NCI-H1092 (cell line): ENCODE measurements at regions not wholly inside any gene's neighbourhood (a gene's known extent, or its start where the extent isn't known, plus 50 kb on each side); places are given as distances from the start of the nearest gene placed in this dataset.

Source experiments
- DNase-seq: peaks from one replicate; lab custom pipeline; 2025; lab: John Stamatoyannopoulos, UW

DNA sequence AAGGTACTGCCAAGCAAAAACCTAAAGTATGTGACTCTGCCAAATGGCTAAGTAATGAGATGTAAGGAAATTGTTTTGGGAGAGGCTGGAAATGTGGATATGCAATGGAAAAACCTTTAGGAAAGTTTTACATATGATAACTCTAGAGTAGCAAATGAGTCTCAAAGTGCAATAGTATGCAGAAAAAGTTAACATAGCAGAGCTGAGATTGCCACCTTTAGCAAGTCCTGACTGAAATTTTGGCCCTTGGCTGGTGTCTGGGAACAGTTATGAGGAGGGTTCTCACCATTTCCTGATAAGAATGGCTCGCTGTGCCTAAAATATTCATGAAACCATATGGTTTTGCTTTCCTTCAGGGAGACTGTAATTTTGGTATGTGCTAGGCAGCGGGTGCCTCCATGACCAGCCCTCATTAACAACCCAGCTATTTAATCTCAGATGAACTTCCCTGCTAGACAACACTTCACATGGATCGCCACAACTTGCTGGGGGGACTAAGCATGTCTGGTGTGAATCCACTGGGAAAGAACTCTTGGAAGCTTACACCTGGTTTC lies 72.3 kb upstream of the ERBB4 start:
- DNase-seq: no peak

DNA sequence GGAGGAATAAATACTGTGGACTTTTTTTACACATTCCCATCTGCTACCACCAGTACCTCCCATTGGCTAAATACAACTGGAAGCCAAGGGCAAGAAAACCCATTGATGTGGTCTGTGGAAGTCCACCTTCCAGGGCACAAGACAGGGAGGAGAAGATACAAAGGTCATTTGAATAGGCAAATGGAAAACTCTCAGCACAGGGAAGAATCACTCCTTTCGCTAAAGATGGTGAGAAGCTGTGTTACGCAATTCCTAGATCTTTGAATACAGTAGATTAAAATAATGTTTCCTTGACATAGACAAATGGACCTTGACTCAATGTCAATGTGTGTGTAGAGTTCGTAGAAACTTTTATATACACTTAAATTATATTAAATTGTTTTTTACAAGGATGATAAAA lies 70.9 kb upstream of the ERBB4 start:
- no peak for DNase-seq

- DNase-seq: no peak
These were observed 68.5 kb upstream of the ERBB4 start for GRCh38 chr2:212607080-212607479.

DNA sequence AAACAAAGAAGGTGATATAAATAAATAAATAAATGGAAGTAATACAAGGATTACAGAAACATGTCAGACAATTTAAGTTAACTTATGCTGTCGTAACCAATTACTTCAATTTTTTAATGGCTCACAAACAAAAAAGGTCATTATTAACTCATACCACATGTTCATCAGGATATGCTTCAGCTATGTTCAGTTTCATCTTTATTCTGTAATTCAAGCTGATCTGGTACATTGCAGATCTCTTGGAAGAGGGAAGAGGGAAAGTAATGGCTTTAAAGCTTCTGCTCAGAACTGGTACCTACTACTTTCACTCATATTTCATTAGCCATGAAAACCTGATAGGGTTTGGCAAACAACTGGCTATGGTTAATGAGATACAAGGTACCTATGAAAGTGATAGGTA lies 67.6 kb upstream of the ERBB4 start:
- no peak for DNase-seq

DNA sequence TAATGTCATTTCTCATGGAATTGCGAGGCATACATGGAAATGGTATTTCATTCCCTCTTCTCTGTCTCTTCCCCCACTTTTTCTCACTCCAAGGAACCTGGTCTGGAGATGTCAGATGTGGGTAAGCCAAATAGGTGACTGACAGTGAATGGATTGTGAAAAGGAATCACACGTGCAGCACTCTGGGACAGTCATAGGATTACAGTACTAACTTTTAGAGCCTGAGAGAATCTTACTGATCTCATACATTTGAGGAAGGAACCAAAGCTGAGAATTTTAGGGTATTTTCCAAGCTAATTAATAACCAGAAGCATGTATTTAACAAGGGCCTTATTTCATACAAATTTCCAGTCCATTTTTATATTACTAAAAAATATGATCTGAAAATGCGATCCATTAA lies 58.1 kb upstream of the ERBB4 start:
- no peak for DNase-seq

GRCh38 chr2:212596276-212596675 lies 57.7 kb upstream of the ERBB4 start:
- DNase-seq: no peak

- no peak for DNase-seq
These were observed 56.5 kb upstream of the ERBB4 start for GRCh38 chr2:212595036-212595654.

DNA sequence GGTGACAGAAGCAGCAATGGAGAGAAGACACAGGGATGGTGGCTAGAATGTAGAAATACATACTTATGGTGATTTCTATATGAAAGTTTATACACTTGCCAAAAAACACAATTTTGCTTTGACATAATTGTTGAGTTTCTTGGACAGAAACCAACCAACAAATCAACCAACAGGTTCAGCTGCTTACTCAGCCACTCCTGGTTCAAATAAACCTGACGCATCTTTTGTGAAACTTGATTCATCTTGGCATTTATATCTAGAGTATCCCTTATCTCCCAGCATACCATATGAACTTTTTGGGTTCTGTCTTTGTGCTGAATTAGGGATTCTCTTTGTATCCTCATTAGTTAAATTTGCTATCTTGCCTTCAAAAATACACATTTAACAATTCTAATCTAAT lies 54.1 kb upstream of the ERBB4 start:
- no peak for DNase-seq
